IMR-90 (cell line): ENCODE measurements at regions not wholly inside any gene's neighbourhood (a gene's known extent, or its start where the extent isn't known, plus 50 kb on each side); places are given as distances from the start of the nearest gene placed in this dataset.

Experiments used
- ATAC-seq: fragments of 200-7000 bp; cut with Tn5 transposase; 2 replicates; pipeline ENCODE4 v1.9.1; 2020; ENCODE audit warnings: low read depth, mild to moderate bottlenecking, moderate library complexity
- BruUV-seq: library from RNA; stranded (reverse); fragments of 400-500 nt; replicated peaks from 2 replicates; lab custom pipeline; 2021; lab: Mats Ljungman, UMichigan
- CTCF ChIA-PET: fragments of 300-600 bp; formaldehyde crosslinking; extraction: SDS; loops from one replicate; lab custom pipeline; 2021; ENCODE audit warnings: antibody characterized with exemption; lab: Yijun Ruan, JAX
- POLR2A ChIA-PET: fragments of 300-600 bp; sonication (Branson Sonifier 250); formaldehyde crosslinking; loops from one replicate; lab custom pipeline; 2022; ENCODE audit warnings: antibody characterized with exemption; ENCODE audit not compliant: unreplicated experiment; lab: Charles Lee
- DNase-seq: peaks from one replicate; pipeline ENCODE4 v3.0.0; 2013
- H2AFZ ChIP-seq: replicated peaks from 2 replicates; pipeline ENCODE3; 2013; ENCODE audit warnings: low read length, mild to moderate bottlenecking; ENCODE audit not compliant: poor library complexity
- H2AK5ac ChIP-seq: 2 replicates; pipeline ENCODE4 v1.6.1; 2013; ENCODE audit warnings: low read depth, low read length, inconsistent platforms
- H2AK9ac ChIP-seq: replicated peaks from 2 replicates; pipeline ENCODE3; 2013; ENCODE audit warnings: mild to moderate bottlenecking, low read depth, low read length, moderate library complexity; ENCODE audit not compliant: poor library complexity
- H2BK120ac ChIP-seq: 2 replicates; pipeline ENCODE4 v1.6.1; 2013; ENCODE audit warnings: low read depth, low read length, inconsistent platforms
- H2BK15ac ChIP-seq: 3 replicates; pipeline ENCODE4 v1.6.1; 2013; ENCODE audit warnings: low read depth, low read length, inconsistent platforms
- H2BK20ac ChIP-seq: 2 replicates; pipeline ENCODE4 v1.6.1; 2013; ENCODE audit warnings: low read depth, mild to moderate bottlenecking, inconsistent platforms, low read length, moderate library complexity
- H2BK5ac ChIP-seq: 2 replicates; pipeline ENCODE4 v1.6.1; 2013; ENCODE audit warnings: mild to moderate bottlenecking, low read depth, low read length, inconsistent platforms; ENCODE audit not compliant: poor library complexity, severe bottlenecking
- H3K14ac ChIP-seq: replicated peaks from 2 replicates; pipeline ENCODE4 v1.6.1; 2013; ENCODE audit warnings: low read depth, low read length, inconsistent platforms
- H3K18ac ChIP-seq: 2 replicates; pipeline ENCODE4 v1.6.1; 2013; ENCODE audit warnings: low read depth, low read length, control low read depth
- H3K23ac ChIP-seq: 2 replicates; pipeline ENCODE4 v1.6.1; 2013; ENCODE audit warnings: low read depth, low read length, inconsistent platforms
- H3K27ac ChIP-seq: 2 replicates; pipeline ENCODE4 v1.5.1; 2013; ENCODE audit warnings: mild to moderate bottlenecking, control low read depth, low read length; ENCODE audit not compliant: insufficient read depth
- H3K27me3 ChIP-seq: 2 replicates; pipeline ENCODE4 v1.6.1; 2013; ENCODE audit warnings: low read length; ENCODE audit not compliant: control insufficient read depth, insufficient read depth
- H3K36me3 ChIP-seq: 2 replicates; pipeline ENCODE4 v1.6.1; 2013; ENCODE audit warnings: low read length, mixed read lengths; ENCODE audit not compliant: control insufficient read depth, insufficient read depth
- H3K4ac ChIP-seq: 2 replicates; pipeline ENCODE4 v1.6.1; 2013; ENCODE audit warnings: low read depth, low read length, inconsistent platforms
- H3K4me1 ChIP-seq: 2 replicates; pipeline ENCODE4 v1.6.1; 2013; ENCODE audit warnings: low read length, mixed read lengths; ENCODE audit not compliant: control insufficient read depth, insufficient read depth
- H3K4me2 ChIP-seq: 2 replicates; pipeline ENCODE4 v1.6.1; 2013; ENCODE audit warnings: low read depth, mild to moderate bottlenecking, control low read depth, low read length, moderate library complexity
- H3K4me3 ChIP-seq: 2 replicates; pipeline ENCODE4 v1.5.1; 2013; ENCODE audit warnings: low read depth, mild to moderate bottlenecking, control low read depth, low read length, moderate library complexity; ENCODE audit not compliant: insufficient read depth
- H3K56ac ChIP-seq: 2 replicates; pipeline ENCODE4 v1.6.1; 2013; ENCODE audit warnings: low read length, inconsistent platforms; ENCODE audit not compliant: insufficient read depth; ENCODE audit errors: extremely low read depth
- H3K79me1 ChIP-seq, 2 experiments: 2 replicates each; pipeline ENCODE4 v1.6.1; 2013; ENCODE audit warnings: low read length in 2 of 2, inconsistent platforms in 1 of 2, low read depth in 1 of 2
- H3K9ac ChIP-seq: 2 replicates; pipeline ENCODE4 v1.6.1; 2013; ENCODE audit warnings: low read depth, low read length, control low read depth
- H3K9me1 ChIP-seq: 2 replicates; pipeline ENCODE4 v1.6.1; 2013; ENCODE audit warnings: low read length, inconsistent platforms; ENCODE audit not compliant: insufficient read depth
- H3K9me3 ChIP-seq: 2 replicates; pipeline ENCODE4 v1.6.1; 2013; ENCODE audit warnings: low read length; ENCODE audit not compliant: control insufficient read depth, insufficient read depth
- H4K20me1 ChIP-seq: 2 replicates; pipeline ENCODE4 v1.6.1; 2013; ENCODE audit warnings: low read length, inconsistent platforms; ENCODE audit not compliant: insufficient read depth
- H4K5ac ChIP-seq: 2 replicates; pipeline ENCODE4 v1.6.1; 2013; ENCODE audit warnings: mild to moderate bottlenecking, low read depth, low read length, control low read depth
- H4K8ac ChIP-seq, 2 experiments: 2 replicates each; pipeline ENCODE4 v1.6.1; 2013; ENCODE audit warnings: low read depth in 2 of 2, low read length in 2 of 2, control low read depth in 1 of 2, inconsistent platforms in 1 of 2
- H4K91ac ChIP-seq: 2 replicates; pipeline ENCODE4 v1.6.1; 2013; ENCODE audit warnings: low read depth, low read length, inconsistent platforms; ENCODE audit not compliant: insufficient read depth
- BHLHE40 ChIP-seq: fragments of 150-350 bp; IDR thresholded peaks from 2 replicates; pipeline ENCODE4 v1.6.1; 2016; ENCODE audit warnings: mild to moderate bottlenecking, low read depth, low read length
- CEBPB ChIP-seq: IDR thresholded peaks from 2 replicates; pipeline ENCODE4 v1.6.1; 2012; ENCODE audit warnings: low read depth, low read length, improper control_type of control experiment
- NFE2L2 ChIP-seq: fragments of 150-350 bp; IDR thresholded peaks from 2 replicates; pipeline ENCODE4 v1.6.1; 2016; ENCODE audit warnings: low read depth, mild to moderate bottlenecking, low read length
- WGBS, 2 experiments: methylation state at CpG; one replicate each; pipeline versions ENCODE4 v1.1.5 to v1.1.7; 2013; ENCODE audit warnings: missing lambda C conversion rate in 2 of 2; ENCODE audit not compliant: insufficient read length in 1 of 2; ENCODE audit errors: extremely low coverage in 2 of 2; 5-methylcytosine and 5-hydroxymethylcytosine counted together
- dilution Hi-C: fragments of 300-500 bp; cut with HindIII; formaldehyde crosslinking; loops from one replicate; pipeline ENCODE4 v1.14.3; 2018; ENCODE audit warnings: low sequenced_read_pairs; ENCODE audit not compliant: unreplicated experiment
- in situ Hi-C: fragments of 300-500 bp; cut with MboI; formaldehyde crosslinking; loops from 3 replicates; pipeline ENCODE4 v1.14.3; 2019; ENCODE audit warnings: low sequenced_read_pairs, inconsistent platforms, mixed read lengths
- intact Hi-C: fragments of 100-400 bp; cut with micrococcal nuclease; formaldehyde crosslinking; loops from 2 replicates; pipeline ENCODE4 v1.10.0; 2022
- TF ChIP-seq, protein P1 (sequence below): conservative IDR thresholded peaks from 2 replicates; pipeline ENCODE4 v1.5.1; 2012; ENCODE audit warnings: mild to moderate bottlenecking, low read depth, low read length, improper control_type of control experiment

DNA sequence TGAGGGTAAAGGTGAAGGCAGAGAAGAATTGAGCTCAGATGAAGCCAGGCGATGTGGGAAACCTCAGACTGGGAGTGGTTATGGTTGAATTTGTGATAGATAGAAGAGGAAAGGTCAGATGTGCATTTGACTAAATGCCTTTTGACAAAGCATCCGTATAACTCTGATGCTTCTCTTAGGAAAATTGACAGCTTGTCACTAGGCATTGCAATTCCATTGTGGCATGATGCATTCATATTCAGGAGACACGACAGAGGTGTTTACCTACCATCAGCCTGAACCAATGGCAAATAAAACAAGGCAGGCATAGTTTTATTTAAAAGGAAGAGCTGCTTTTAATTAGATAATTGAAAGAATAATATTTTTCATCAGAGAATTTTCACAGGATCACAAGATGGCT, 325.1 kb upstream of the IGFBP7 start:
- Histone ChIP-seq H3K4ac (no peak overlapping the region), H2AK5ac (no peak overlapping the region), H3K18ac (no peak overlapping the region), H3K79me1 (no peaks in the 10 kb centered on the region), H3K27ac (no peak overlapping the region), H3K23ac (no peak overlapping the region), H4K8ac (no peak overlapping the region), H3K4me2 (no peak overlapping the region), H3K9ac (no peak overlapping the region), H3K9me1 (no peaks in the 10 kb centered on the region), H4K20me1 (no peaks in the 10 kb centered on the region), H3K14ac (no peak overlapping the region), H3K4me3 (no peak overlapping the region), H3K56ac (no peak overlapping the region), H3K4me1 (no peaks in the 10 kb centered on the region), H2BK120ac (no peak overlapping the region), H4K5ac (no peak overlapping the region), H2AK9ac (no peak overlapping the region), H4K91ac (no peak overlapping the region), H2BK15ac (no peak overlapping the region), H3K27me3 (no peaks in the 10 kb centered on the region), H2AFZ (no peak overlapping the region), H2BK5ac (no peak overlapping the region), H3K9me3 (no peaks in the 10 kb centered on the region), H3K36me3 (no peaks in the 10 kb centered on the region), H2BK20ac (no peak overlapping the region)
- DNase-seq (no peak), ATAC-seq (no peak)
- CTCF ChIA-PET: interaction anchor here (0.7 kb wide), 1 partner anchor 8 kb away, joined by 4 read pairs; no protein-coding TSS in a partner anchor
- POLR2A ChIA-PET: no interaction called here
- intact Hi-C loops (no loop called here), dilution Hi-C loops (no loop called here), in situ Hi-C loops (loop anchor here (25.0 kb wide), 1 partner anchor 398 kb away; no protein-coding TSS in a partner anchor)
- 50% methylated on average over 1 of the region's 3 CpGs; no CpG with 5 or more reads in 1 of the 2 experiments for WGBS, 2 experiments
- no TSS peak for BruUV-seq
- TF ChIP-seq, protein P1, sequence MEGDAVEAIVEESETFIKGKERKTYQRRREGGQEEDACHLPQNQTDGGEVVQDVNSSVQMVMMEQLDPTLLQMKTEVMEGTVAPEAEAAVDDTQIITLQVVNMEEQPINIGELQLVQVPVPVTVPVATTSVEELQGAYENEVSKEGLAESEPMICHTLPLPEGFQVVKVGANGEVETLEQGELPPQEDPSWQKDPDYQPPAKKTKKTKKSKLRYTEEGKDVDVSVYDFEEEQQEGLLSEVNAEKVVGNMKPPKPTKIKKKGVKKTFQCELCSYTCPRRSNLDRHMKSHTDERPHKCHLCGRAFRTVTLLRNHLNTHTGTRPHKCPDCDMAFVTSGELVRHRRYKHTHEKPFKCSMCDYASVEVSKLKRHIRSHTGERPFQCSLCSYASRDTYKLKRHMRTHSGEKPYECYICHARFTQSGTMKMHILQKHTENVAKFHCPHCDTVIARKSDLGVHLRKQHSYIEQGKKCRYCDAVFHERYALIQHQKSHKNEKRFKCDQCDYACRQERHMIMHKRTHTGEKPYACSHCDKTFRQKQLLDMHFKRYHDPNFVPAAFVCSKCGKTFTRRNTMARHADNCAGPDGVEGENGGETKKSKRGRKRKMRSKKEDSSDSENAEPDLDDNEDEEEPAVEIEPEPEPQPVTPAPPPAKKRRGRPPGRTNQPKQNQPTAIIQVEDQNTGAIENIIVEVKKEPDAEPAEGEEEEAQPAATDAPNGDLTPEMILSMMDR: no peak
- TF ChIP-seq NFE2L2: no peak
- TF ChIP-seq CEBPB: no peak
- no peak for TF ChIP-seq BHLHE40
